ENCODE measurements at regions not wholly inside any gene's neighbourhood (a gene's known extent, or its start where the extent isn't known, plus 50 kb on each side); places are given as distances from the start of the nearest gene placed in this dataset.

DNA sequence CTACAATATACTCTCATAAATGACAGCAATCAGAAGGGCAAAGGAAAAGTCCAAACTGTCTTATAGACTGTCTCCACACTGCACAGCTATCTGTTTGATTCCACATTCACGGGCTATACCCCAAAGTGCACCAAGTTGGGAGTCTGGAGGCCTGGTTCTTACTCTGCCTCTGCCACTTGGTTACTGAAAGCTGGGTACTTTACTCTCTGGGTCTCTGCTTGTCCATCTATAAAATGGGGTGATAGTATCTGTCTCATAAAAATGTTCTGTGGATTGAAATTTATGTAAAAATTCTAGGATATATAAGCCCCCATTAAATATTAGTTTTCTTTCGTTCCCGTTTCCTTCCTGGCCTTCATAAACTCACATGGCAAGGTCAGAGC lies 86.5 kb downstream of the CD164 start:
- Histone ChIP-seq H3K27me3 (no peaks in the 10 kb centered on the region), H3K27ac (no peak overlapping the region), H3K4me3 (no peak overlapping the region), H3K9me3 (no peaks in the 10 kb centered on the region), H3K36me3 (no peaks in the 10 kb centered on the region), H3K4me1 (peaks cover 0 to 7% (median 5%) of the 10 kb centered on the region in 3 donors)
- no peak for TF ChIP-seq POLR2A (IDR thresholded peaks at IDR 0.05)
- TF ChIP-seq, protein P1, sequence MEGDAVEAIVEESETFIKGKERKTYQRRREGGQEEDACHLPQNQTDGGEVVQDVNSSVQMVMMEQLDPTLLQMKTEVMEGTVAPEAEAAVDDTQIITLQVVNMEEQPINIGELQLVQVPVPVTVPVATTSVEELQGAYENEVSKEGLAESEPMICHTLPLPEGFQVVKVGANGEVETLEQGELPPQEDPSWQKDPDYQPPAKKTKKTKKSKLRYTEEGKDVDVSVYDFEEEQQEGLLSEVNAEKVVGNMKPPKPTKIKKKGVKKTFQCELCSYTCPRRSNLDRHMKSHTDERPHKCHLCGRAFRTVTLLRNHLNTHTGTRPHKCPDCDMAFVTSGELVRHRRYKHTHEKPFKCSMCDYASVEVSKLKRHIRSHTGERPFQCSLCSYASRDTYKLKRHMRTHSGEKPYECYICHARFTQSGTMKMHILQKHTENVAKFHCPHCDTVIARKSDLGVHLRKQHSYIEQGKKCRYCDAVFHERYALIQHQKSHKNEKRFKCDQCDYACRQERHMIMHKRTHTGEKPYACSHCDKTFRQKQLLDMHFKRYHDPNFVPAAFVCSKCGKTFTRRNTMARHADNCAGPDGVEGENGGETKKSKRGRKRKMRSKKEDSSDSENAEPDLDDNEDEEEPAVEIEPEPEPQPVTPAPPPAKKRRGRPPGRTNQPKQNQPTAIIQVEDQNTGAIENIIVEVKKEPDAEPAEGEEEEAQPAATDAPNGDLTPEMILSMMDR (IDR thresholded peaks at IDR 0.05): no peak
- 69 to 70% methylated on average over 3 of the region's 3 CpGs for WGBS, 2 donors
- intact Hi-C loops (cut with DNase I): no loop called here
- no peak for DNase-seq

DNA sequence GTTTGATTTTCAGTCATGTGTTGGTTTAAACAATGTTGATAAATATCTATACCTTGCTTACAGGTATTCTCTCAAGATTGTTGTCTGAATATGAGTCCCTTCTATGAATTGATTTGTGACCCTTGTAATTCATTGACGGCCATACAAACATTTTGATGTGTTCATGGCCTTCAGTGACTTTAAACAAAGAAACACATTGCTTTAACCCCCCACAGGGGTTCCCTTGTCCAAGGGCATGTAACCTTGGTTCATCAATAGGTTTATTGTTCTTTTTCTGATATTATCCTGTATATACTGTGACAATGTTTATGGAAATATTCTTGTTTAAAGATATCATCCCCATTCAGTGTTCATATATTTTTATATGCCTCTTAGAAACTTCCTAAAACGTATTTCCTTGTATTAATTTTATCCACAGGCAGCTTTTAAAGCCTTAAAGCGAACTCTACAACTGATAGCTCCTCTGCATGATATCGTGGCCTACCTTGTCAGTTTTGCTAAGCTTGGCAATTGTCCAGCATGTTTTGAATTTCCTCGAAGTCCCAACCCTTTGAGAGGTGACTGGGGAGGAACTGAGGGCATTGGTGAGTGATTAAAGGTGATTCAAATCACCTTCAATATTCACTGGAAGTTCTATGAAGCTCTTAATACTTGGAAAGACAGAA lies 87.0 kb downstream of the CD164 start:
- DNase-seq: no peak
- TF ChIP-seq, protein P1 (IDR thresholded peaks at IDR 0.05): no peak
- TF ChIP-seq POLR2A (IDR thresholded peaks at IDR 0.05): no peak
- Histone ChIP-seq H3K4me1 (peaks cover 0 to 5% (median 5%) of the 10 kb centered on the region in 3 donors), H3K27me3 (peaks cover 0 to 3% (median 0%) of the 10 kb centered on the region in 4 donors), H3K4me3 (no peak overlapping the region), H3K36me3 (no peaks in the 10 kb centered on the region), H3K27ac (no peak overlapping the region), H3K9me3 (no peaks in the 10 kb centered on the region)
- 64 to 65% methylated on average over 5 of the region's 5 CpGs for WGBS, 2 donors
- intact Hi-C loops (cut with DNase I): no loop called here

DNA sequence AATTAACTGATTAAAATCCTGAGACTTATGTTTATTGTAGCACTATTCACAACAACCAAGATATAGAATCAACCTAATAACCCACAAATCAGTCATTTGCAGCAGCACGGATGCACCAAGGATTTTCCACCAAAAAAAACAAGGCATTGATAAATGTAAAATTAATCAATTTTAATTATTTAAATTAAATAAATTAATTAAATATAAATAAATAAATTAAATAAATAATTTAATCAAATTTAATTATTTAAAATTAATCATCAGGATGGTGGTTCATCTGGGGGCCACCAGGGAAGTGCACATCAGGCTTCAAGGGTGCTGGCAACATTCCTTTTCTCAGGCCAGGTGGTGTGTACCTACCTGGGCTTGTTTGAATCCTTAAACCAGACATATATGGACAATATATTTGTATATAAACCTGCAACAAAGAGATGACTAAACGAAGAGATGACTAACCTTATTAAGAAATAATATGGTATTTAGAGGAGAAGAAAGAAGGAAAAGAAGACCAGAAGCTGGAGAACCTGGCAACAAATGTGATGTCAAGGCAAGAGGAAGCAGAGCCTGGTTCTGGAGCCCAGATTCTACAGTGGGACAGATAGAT lies 89.2 kb downstream of the CD164 start:
- TF ChIP-seq POLR2A (IDR thresholded peaks at IDR 0.05): no peak
- TF ChIP-seq, protein P1 (IDR thresholded peaks at IDR 0.05): no peak
- peaks cover 0 to 11% (median 0%) of the 10 kb centered on the region in 4 donors for H3K27me3 ChIP-seq
- no peak overlapping the region for H3K4me3 ChIP-seq
- H3K9me3 ChIP-seq: no peaks in the 10 kb centered on the region
- no peaks in the 10 kb centered on the region for H3K36me3 ChIP-seq
- WGBS, 2 donors: 57 to 61% methylated on average over 2 of the region's 2 CpGs
- intact Hi-C loops (cut with DNase I): no loop called here
- no peak for DNase-seq
- H3K4me1 ChIP-seq: peaks cover 0 to 5% (median 0%) of the 10 kb centered on the region in 3 donors
- H3K27ac ChIP-seq: no peak overlapping the region

DNA sequence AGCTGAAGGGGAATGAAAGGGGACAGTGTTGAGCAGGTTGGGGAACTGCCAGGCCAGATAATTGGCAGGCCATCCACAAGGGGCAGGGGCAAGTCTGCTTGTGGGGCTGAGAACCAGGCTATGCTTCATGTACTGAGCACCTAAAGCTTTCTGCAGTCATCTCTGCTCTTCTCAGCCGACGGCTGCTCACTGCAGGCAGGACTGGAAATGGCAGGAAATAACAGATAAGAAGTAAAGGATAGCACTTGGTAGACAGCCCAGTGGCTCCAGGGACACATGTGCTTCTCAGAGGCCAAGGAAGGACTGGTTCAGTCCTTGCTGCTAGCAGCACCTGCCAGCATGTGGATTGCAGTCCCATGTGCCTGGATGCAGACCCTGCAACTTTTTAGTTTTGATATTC lies 89.8 kb downstream of the CD164 start:
- intact Hi-C loops (cut with DNase I): no loop called here
- Histone ChIP-seq H3K27me3 (peaks cover 0 to 11% (median 0%) of the 10 kb centered on the region in 4 donors), H3K36me3 (no peaks in the 10 kb centered on the region), H3K27ac (no peak overlapping the region), H3K4me1 (peaks cover 0 to under 1% (median 0%) of the 10 kb centered on the region in 3 donors), H3K9me3 (no peaks in the 10 kb centered on the region), H3K4me3 (no peak overlapping the region)
- 57 to 65% methylated on average over 1 to 2 of the region's 2 CpGs for WGBS, 2 donors
- TF ChIP-seq, protein P1 (IDR thresholded peaks at IDR 0.05): no peak
- TF ChIP-seq POLR2A (IDR thresholded peaks at IDR 0.05): no peak
- DNase-seq: no peak

DNA sequence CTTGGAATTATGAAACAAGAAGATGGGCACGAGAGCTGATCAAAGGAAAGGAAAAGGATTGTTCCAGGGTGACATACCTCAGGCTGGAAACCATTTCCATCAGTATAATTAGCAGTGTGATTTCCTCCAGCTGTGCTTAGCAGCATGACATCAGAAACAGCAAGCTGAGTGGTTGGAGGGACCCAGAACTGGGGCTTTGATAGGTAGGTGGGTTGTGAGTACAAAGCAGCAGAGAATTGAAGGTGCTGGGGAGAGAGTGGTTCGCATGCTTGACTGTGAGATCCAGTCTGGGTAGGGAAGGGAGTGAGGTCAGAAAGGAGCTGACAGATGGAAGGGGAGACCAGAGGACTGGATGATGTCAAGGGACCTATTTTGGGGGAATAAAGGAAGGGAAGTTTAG lies 90.4 kb downstream of the CD164 start:
- H3K4me3 ChIP-seq: no peak overlapping the region
- WGBS, 2 donors: 75 to 80% methylated on average over 2 of the region's 2 CpGs

More for the DNA sequence above, 90.4 kb downstream of the CD164 start:
- Histone ChIP-seq H3K27ac (no peak overlapping the region), H3K4me1 (no peaks in the 10 kb centered on the region), H3K36me3 (no peaks in the 10 kb centered on the region), H3K9me3 (no peaks in the 10 kb centered on the region), H3K27me3 (peaks cover 0 to 11% (median 0%) of the 10 kb centered on the region in 4 donors)
- intact Hi-C loops (cut with DNase I): no loop called here
- DNase-seq: no peak
- TF ChIP-seq POLR2A (IDR thresholded peaks at IDR 0.05): no peak
- TF ChIP-seq, protein P1 (IDR thresholded peaks at IDR 0.05): no peak
